ENCODE measurements at regions not wholly inside any gene's neighbourhood (a gene's known extent, or its start where the extent isn't known, plus 50 kb on each side); places are given as distances from the start of the nearest gene placed in this dataset.

GRCh38 chr3:178404961-178405360, 131.3 kb upstream of the KCNMB2 start:
- no peak overlapping the region for H3K9ac ChIP-seq (replicated peaks; ENCODE audit: extremely low read depth, insufficient read depth, low read length)
- no peak overlapping the region for H2AFZ ChIP-seq (ENCODE audit: low read depth, low read length)
- H3K4me2 ChIP-seq (ENCODE audit: insufficient read depth, low read length): no peak overlapping the region
- H3K9me1 ChIP-seq (replicated peaks; ENCODE audit: control insufficient read depth, extremely low read depth, insufficient read depth, low read length): no peaks in the 10 kb centered on the region
- H3K79me2 ChIP-seq (ENCODE audit: control insufficient read depth, insufficient read depth, low read length): no peaks in the 10 kb centered on the region
- ChIA-PET POLR2A (interaction anchor here (0.6 kb wide), 1 partner anchor 31 kb away, joined by 3 read pairs; no protein-coding TSS in a partner anchor), CTCF (interaction anchor here (0.9 to 2.2 kb wide), 3 partner anchors 11 to 20 kb away, joined by 4 to 6 read pairs (median 5); no protein-coding TSS in a partner anchor)
- no TSS peak for BruUV-seq (replicated peaks)
- intact Hi-C loops (cut with micrococcal nuclease) (no loop called here), dilution Hi-C loops (cut with MboI; ENCODE audit: extremely low pct_ligation_motif_present, low sequenced_read_pairs) (no loop called here)
- TF ChIP-seq CTCF (IDR thresholded peaks at IDR 0.05; ENCODE audit: extremely low read depth in 1 of 2, insufficient read depth in 1 of 2, low read depth in 1 of 2, low read length in 2 of 2) (no peak), MYC (IDR thresholded peaks at IDR 0.05; ENCODE audit: low read depth, low read length) (no peak)
- FAIRE-seq (no peak), DNase-seq (ENCODE audit: low read depth, low spot score) (no peak)
- no peaks in the 10 kb centered on the region for H3K27me3 ChIP-seq (ENCODE audit: control insufficient read depth in 2 of 2, insufficient read depth in 2 of 2, low read length in 2 of 2)
- no peaks in the 10 kb centered on the region for H3K4me1 ChIP-seq (ENCODE audit: control insufficient read depth, extremely low read depth, insufficient read depth, low read length)
- H3K9me3 ChIP-seq (replicated peaks; ENCODE audit: control insufficient read depth, insufficient read depth, low read length): no peaks in the 10 kb centered on the region
- no peak overlapping the region for H3K27ac ChIP-seq (ENCODE audit: insufficient read depth, low read depth, low read length)
- no peaks in the 10 kb centered on the region for H4K20me1 ChIP-seq (replicated peaks; ENCODE audit: control insufficient read depth, extremely low read depth, insufficient read depth, low read length)
- no peak overlapping the region for H3K4me3 ChIP-seq (replicated peaks in 1 of 3; ENCODE audit: insufficient read depth in 1 of 3, low read depth in 1 of 3, low read length in 3 of 3)
- H3K36me3 ChIP-seq (ENCODE audit: control insufficient read depth in 2 of 2, extremely low read depth in 1 of 2, insufficient read depth in 2 of 2, low read length in 2 of 2): no peaks in the 10 kb centered on the region

GRCh38 chr3:178405531-178405930, 130.7 kb upstream of the KCNMB2 start:
- Histone ChIP-seq H3K4me2 (ENCODE audit: insufficient read depth, low read length) (no peak overlapping the region), H3K27me3 (ENCODE audit: control insufficient read depth in 2 of 2, insufficient read depth in 2 of 2, low read length in 2 of 2) (no peaks in the 10 kb centered on the region), H3K27ac (ENCODE audit: insufficient read depth, low read depth, low read length) (no peak overlapping the region), H3K36me3 (ENCODE audit: control insufficient read depth in 2 of 2, extremely low read depth in 1 of 2, insufficient read depth in 2 of 2, low read length in 2 of 2) (no peaks in the 10 kb centered on the region), H3K9me1 (replicated peaks; ENCODE audit: control insufficient read depth, extremely low read depth, insufficient read depth, low read length) (no peaks in the 10 kb centered on the region), H3K9me3 (replicated peaks; ENCODE audit: control insufficient read depth, insufficient read depth, low read length) (no peaks in the 10 kb centered on the region), H3K4me3 (replicated peaks in 1 of 3; ENCODE audit: insufficient read depth in 1 of 3, low read depth in 1 of 3, low read length in 3 of 3) (no peak overlapping the region), H4K20me1 (replicated peaks; ENCODE audit: control insufficient read depth, extremely low read depth, insufficient read depth, low read length) (no peaks in the 10 kb centered on the region), H3K79me2 (ENCODE audit: control insufficient read depth, insufficient read depth, low read length) (no peaks in the 10 kb centered on the region), H3K4me1 (ENCODE audit: control insufficient read depth, extremely low read depth, insufficient read depth, low read length) (no peaks in the 10 kb centered on the region), H2AFZ (ENCODE audit: low read depth, low read length) (no peak overlapping the region), H3K9ac (replicated peaks; ENCODE audit: extremely low read depth, insufficient read depth, low read length) (no peak overlapping the region)
- CTCF ChIA-PET: interaction anchor here (0.9 to 2.2 kb wide), 5 partner anchors 11 to 1475 kb away, joined by 3 to 6 read pairs (median 5); no protein-coding TSS in a partner anchor
- DNase-seq (ENCODE audit: low read depth, low spot score) (no peak), FAIRE-seq (no peak)
- dilution Hi-C loops (cut with MboI; ENCODE audit: extremely low pct_ligation_motif_present, low sequenced_read_pairs): no loop called here
- intact Hi-C loops (cut with micrococcal nuclease): no loop called here
- no TSS peak for BruUV-seq (replicated peaks)
- TF ChIP-seq JUN (IDR thresholded peaks at IDR 0.05; ENCODE audit: borderline replicate concordance, insufficient read depth, insufficient read length, low read depth) (no peak), GATA2 (IDR thresholded peaks at IDR 0.05; ENCODE audit: insufficient read depth, insufficient read length, low read depth, low read length) (no peak), FOS (IDR thresholded peaks at IDR 0.05; ENCODE audit: borderline replicate concordance, insufficient read depth, low read length) (no peak), CTCF (IDR thresholded peaks at IDR 0.05; ENCODE audit: extremely low read depth in 1 of 2, insufficient read depth in 1 of 2, low read depth in 1 of 2, low read length in 2 of 2) (no peak), POLR2AphosphoS5 (IDR thresholded peaks at IDR 0.05; ENCODE audit: insufficient read depth, low read depth, low read length) (no peak), POLR2A (IDR thresholded peaks at IDR 0.05; ENCODE audit: low read depth, low read length) (no peak), MYC (IDR thresholded peaks at IDR 0.05; ENCODE audit: low read depth, low read length) (no peak), MAX (IDR thresholded peaks at IDR 0.05; ENCODE audit: insufficient read depth, insufficient read length) (no peak), EZH2 (IDR thresholded peaks at IDR 0.05; ENCODE audit: borderline replicate concordance, low read depth, low read length, severe bottlenecking) (no peak)
- POLR2A ChIA-PET: no interaction called here
